CD4-positive, alpha-beta T cell (primary cell): ENCODE measurements at regions not wholly inside any gene's neighbourhood (a gene's known extent, or its start where the extent isn't known, plus 50 kb on each side); places are given as distances from the start of the nearest gene placed in this dataset.

Source experiments
- ATAC-seq: fragments of 200-7000 bp; cut with Tn5 transposase; one replicate; pipeline ENCODE4 v1.10.0; 2022; ENCODE audit warnings: mild to moderate bottlenecking; ENCODE audit not compliant: poor library complexity
- CTCF ChIA-PET: fragments of 350-600 bp; sonication (Branson Sonifier 250); formaldehyde crosslinking; loops from one replicate; lab custom pipeline; 2021; ENCODE audit warnings: antibody characterized with exemption, inconsistent platforms; lab: Charles Lee
- POLR2A ChIA-PET: fragments of 350-600 bp; sonication (Branson Sonifier 250); formaldehyde crosslinking; loops from one replicate; lab custom pipeline; 2021; ENCODE audit warnings: antibody characterized with exemption, inconsistent platforms; lab: Charles Lee
- DNase-seq, 14 experiments: peaks; one replicate each; pipeline ENCODE4 v3.0.0-alpha.2; 2013 to 2020; ENCODE audit warnings: mixed read lengths in 2 of 14
- H3K27ac ChIP-seq, 2 donors: one replicate each; pipeline versions ENCODE4 v1.5.1 to v1.7.0; 2013; ENCODE audit warnings: low read length in 2 of 2, low read depth in 1 of 2, mild to moderate bottlenecking in 1 of 2
- H3K27me3 ChIP-seq, 2 experiments: 1 replicate in 1 of 2; 2 replicates in 1 of 2; pipeline versions ENCODE4 v1.6.1 to v1.7.0; 2013; ENCODE audit warnings: low read length in 2 of 2, control low read depth in 1 of 2, mild to moderate bottlenecking in 1 of 2, moderate library complexity in 1 of 2; ENCODE audit not compliant: insufficient read depth in 2 of 2, control insufficient read depth in 1 of 2
- H3K36me3 ChIP-seq: one replicate; pipeline ENCODE4 v1.6.1; 2013; ENCODE audit warnings: low read length, control low read depth; ENCODE audit not compliant: insufficient read depth
- H3K4me1 ChIP-seq: one replicate; pipeline ENCODE4 v1.6.1; 2013; ENCODE audit warnings: low read length, control low read depth; ENCODE audit not compliant: insufficient read depth
- H3K4me3 ChIP-seq: one replicate; pipeline ENCODE4 v1.5.1; 2013; ENCODE audit warnings: mild to moderate bottlenecking, low read length, moderate library complexity
- H3K9me3 ChIP-seq, 2 experiments: 1 replicate in 1 of 2; 2 replicates in 1 of 2; pipeline versions ENCODE4 v1.6.1 to v1.7.0; 2013; ENCODE audit warnings: low read length in 2 of 2, mild to moderate bottlenecking in 2 of 2, control low read depth in 1 of 2, moderate library complexity in 1 of 2; ENCODE audit not compliant: control insufficient read depth in 1 of 2, insufficient read depth in 1 of 2
- H3K27ac Mint-ChIP-seq: one replicate; pipeline ENCODE4 v1.8.0; 2020; ENCODE audit warnings: mixed read lengths
- H3K27me3 Mint-ChIP-seq: one replicate; pipeline ENCODE4 v1.8.0; 2021; ENCODE audit warnings: mixed read lengths
- H3K36me3 Mint-ChIP-seq: one replicate; pipeline ENCODE4 v1.8.0; 2021; ENCODE audit warnings: low read depth, mixed read lengths
- H3K4me1 Mint-ChIP-seq: one replicate; pipeline ENCODE4 v1.8.0; 2021; ENCODE audit warnings: low read depth, mixed read lengths
- H3K4me3 Mint-ChIP-seq: one replicate; pipeline ENCODE4 v1.8.0; 2020; ENCODE audit warnings: mild to moderate bottlenecking, mixed read lengths
- H3K9me3 Mint-ChIP-seq: one replicate; pipeline ENCODE4 v1.8.0; 2020; ENCODE audit warnings: mixed read lengths
- CTCF ChIP-seq: fragments of 200-600 bp; IDR thresholded peaks from one replicate; pipeline ENCODE4 v1.8.0; 2022; ENCODE audit warnings: antibody characterized with exemption, mild to moderate bottlenecking
- intact Hi-C, 2 experiments: fragments of 100-400 bp; cut with DNase I in 1 of 2; cut with micrococcal nuclease in 1 of 2; formaldehyde crosslinking; loops; one replicate each; pipeline versions ENCODE4 v1.15.1 to v1.9.0; 2023 to 2025; cut with DNase I, micrococcal nuclease

GRCh38 chr10:111936143-111936542, 247.4 kb downstream of the GPAM start:
- H3K4me1 Mint-ChIP-seq = no peaks in the 10 kb centered on the region
- POLR2A ChIA-PET = no interaction called here
- no peaks in the 10 kb centered on the region for H3K36me3 ChIP-seq

DNA sequence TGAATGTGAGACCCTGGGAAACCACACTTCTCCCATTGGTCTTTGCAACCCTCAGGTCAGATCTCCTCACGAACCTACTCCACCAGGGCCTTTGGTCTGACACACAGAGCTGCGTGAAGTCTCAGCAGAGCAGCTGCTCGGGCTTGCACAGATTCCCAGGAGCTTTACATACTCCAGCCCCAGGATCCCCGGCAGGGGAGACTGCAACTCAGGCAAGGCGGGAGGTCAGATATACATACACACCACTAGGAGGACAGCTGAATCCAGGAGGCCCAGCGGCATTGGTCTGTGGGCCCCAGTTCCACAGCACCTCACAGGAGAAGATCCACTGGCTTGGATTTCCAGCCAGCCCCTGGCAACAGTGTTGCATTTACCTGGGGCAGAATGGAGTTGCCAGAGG, 239.2 kb downstream of the GPAM start:
- H3K4me3 Mint-ChIP-seq = no peak overlapping the region
- Histone ChIP-seq H3K9me3 (peaks cover 0 to 9% of the 10 kb centered on the region in 2 experiments), H3K4me1 (no peaks in the 10 kb centered on the region), H3K4me3 (no peak overlapping the region), H3K36me3 (no peaks in the 10 kb centered on the region), H3K27me3 (no peaks in the 10 kb centered on the region), H3K27ac (no peak overlapping the region)
- H3K36me3 Mint-ChIP-seq = no peaks in the 10 kb centered on the region
- ATAC-seq = no peak
- H3K4me1 Mint-ChIP-seq = no peaks in the 10 kb centered on the region
- no peak overlapping the region for H3K27ac Mint-ChIP-seq
- intact Hi-C loops = no loop called here
- peaks cover 5% of the 10 kb centered on the region for H3K27me3 Mint-ChIP-seq
- no peak for DNase-seq
- H3K9me3 Mint-ChIP-seq = peaks cover 8% of the 10 kb centered on the region
- no peak for TF ChIP-seq CTCF
- POLR2A ChIA-PET = no interaction called here
- CTCF ChIA-PET = no interaction called here

More at GRCh38 chr10:111936143-111936542, 247.4 kb downstream of the GPAM start:
- TF ChIP-seq CTCF = no peak
- H3K27ac Mint-ChIP-seq = no peak overlapping the region
- no peaks in the 10 kb centered on the region for H3K27me3 ChIP-seq
- H3K4me1 ChIP-seq = no peaks in the 10 kb centered on the region
- H3K4me3 ChIP-seq = no peak overlapping the region
- CTCF ChIA-PET = no interaction called here
- H3K36me3 Mint-ChIP-seq = no peaks in the 10 kb centered on the region
- intact Hi-C loops = no loop called here
- peaks cover 5% of the 10 kb centered on the region for H3K27me3 Mint-ChIP-seq
- H3K4me3 Mint-ChIP-seq = no peak overlapping the region
- H3K9me3 ChIP-seq = no peaks in the 10 kb centered on the region
- no peak overlapping the region for H3K27ac ChIP-seq
- DNase-seq (no peak), ATAC-seq (no peak)
- no peaks in the 10 kb centered on the region for H3K9me3 Mint-ChIP-seq

DNA sequence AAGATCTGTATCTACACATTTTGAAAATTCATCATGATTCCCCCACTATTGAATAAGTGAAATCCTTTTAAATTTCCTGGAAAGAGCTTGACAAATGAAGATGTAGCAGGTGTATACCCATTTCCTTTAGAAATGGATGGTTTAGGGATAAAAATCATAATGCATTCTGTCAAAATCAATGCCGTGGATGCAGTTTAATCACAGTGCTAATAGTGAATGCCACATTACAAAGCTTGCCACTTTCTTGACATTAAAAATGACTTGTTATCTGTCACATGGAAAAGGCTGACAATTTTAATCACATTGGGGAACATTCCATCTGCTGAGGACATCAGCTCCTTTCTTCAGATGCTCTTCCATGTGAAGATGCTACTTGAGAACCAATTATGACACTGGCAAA, 229.6 kb downstream of the GPAM start:
- Mint-ChIP-seq H3K36me3 (no peaks in the 10 kb centered on the region), H3K27ac (no peak overlapping the region), H3K9me3 (peaks cover 9% of the 10 kb centered on the region), H3K4me1 (no peaks in the 10 kb centered on the region), H3K4me3 (no peak overlapping the region), H3K27me3 (no peaks in the 10 kb centered on the region)
- intact Hi-C loops = no loop called here
- CTCF ChIA-PET = no interaction called here
- H3K36me3 ChIP-seq = no peaks in the 10 kb centered on the region
- POLR2A ChIA-PET = no interaction called here
- H3K27ac ChIP-seq = no peak overlapping the region
- no peak for DNase-seq
- no peak overlapping the region for H3K4me3 ChIP-seq
- peaks cover 7 to 10% of the 10 kb centered on the region in 2 experiments for H3K9me3 ChIP-seq
- H3K27me3 ChIP-seq = no peaks in the 10 kb centered on the region
- no peaks in the 10 kb centered on the region for H3K4me1 ChIP-seq
- TF ChIP-seq CTCF = no peak
- ATAC-seq = no peak
